ENCODE measurements at regions not wholly inside any gene's neighbourhood (a gene's known extent, or its start where the extent isn't known, plus 50 kb on each side); places are given as distances from the start of the nearest gene placed in this dataset.

DNA sequence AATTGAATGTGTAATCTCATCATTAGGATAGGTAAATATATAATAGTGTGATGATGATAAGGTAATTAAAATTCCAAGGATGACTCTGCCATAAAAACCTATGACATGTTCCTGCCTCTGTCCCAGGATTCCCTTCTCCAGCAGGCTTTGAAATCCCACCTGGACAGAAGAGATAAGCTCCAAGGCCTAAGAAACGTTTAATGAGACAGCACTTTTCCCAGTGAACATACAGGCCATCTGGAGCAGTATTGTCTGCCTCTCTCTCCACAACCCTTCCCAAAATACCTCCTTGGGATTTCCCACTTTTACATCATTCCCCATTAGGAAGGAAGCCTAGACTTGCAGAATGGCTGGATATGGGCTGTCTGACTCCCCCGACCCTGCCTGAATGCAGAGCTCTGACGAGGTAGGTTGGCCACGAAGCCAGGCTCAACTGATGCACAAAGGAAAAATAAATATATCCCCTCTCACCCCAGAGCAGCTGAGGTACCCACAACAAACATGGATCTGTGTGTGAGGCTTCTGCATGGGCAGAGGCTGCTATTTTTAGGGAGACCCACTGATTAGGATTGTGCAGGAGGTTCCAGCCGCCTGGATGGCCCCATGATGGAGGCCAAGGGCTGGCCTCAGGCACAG lies 71.0 kb downstream of the TMPRSS5 start (continued):
- TF ChIP-seq CHD7 (IDR thresholded peaks at IDR 0.05; ENCODE audit: low read depth, low read length) (no peak), MTF1 (CRISPR knock-in tag; IDR thresholded peaks at IDR 0.05; ENCODE audit: borderline replicate concordance) (no peak), IRF1 (CRISPR knock-in tag; IDR thresholded peaks at IDR 0.05; ENCODE audit: borderline replicate concordance) (no peak), SIRT6 (IDR thresholded peaks at IDR 0.05; ENCODE audit: low read depth, low read length) (no peak), CC2D1A (IDR thresholded peaks at IDR 0.05) (no peak), TGIF2 (CRISPR knock-in tag; IDR thresholded peaks at IDR 0.05) (no peak), SMC3 (conservative IDR thresholded peaks at IDR 0.05; ENCODE audit: insufficient read depth, low read depth, low read length) (no peak), DDX20 (tag; IDR thresholded peaks at IDR 0.05; ENCODE audit: low read depth) (no peak), MCM7 (IDR thresholded peaks at IDR 0.05) (no peak), LCOR (CRISPR knock-in tag; IDR thresholded peaks at IDR 0.05) (no peak)
- TF ChIP-seq, protein P1, sequence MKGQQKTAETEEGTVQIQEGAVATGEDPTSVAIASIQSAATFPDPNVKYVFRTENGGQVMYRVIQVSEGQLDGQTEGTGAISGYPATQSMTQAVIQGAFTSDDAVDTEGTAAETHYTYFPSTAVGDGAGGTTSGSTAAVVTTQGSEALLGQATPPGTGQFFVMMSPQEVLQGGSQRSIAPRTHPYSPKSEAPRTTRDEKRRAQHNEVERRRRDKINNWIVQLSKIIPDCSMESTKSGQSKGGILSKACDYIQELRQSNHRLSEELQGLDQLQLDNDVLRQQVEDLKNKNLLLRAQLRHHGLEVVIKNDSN (CRISPR knock-in tag; IDR thresholded peaks at IDR 0.05): no peak
- TF ChIP-seq, protein P2, sequence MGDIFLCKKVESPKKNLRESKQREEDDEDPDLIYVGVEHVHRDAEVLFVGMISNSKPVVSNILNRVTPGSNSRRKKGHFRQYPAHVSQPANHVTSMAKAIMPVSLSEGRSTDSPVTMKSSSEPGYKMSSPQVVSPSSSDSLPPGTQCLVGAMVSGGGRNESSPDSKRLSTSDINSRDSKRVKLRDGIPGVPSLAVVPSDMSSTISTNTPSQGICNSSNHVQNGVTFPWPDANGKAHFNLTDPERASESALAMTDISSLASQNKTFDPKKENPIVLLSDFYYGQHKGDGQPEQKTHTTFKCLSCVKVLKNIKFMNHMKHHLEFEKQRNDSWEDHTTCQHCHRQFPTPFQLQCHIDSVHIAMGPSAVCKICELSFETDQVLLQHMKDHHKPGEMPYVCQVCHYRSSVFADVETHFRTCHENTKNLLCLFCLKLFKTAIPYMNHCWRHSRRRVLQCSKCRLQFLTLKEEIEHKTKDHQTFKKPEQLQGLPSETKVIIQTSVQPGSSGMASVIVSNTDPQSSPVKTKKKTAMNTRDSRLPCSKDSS (IDR thresholded peaks at IDR 0.05; ENCODE audit: low read depth, partially characterized antibody): no peak
- TF ChIP-seq, protein P3, sequence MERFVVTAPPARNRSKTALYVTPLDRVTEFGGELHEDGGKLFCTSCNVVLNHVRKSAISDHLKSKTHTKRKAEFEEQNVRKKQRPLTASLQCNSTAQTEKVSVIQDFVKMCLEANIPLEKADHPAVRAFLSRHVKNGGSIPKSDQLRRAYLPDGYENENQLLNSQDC (CRISPR knock-in tag; IDR thresholded peaks at IDR 0.05): no peak

All from K562 (cell line).